Epidermal melanocyte (primary cell): ENCODE measurements at regions not wholly inside any gene's neighbourhood (a gene's known extent, or its start where the extent isn't known, plus 50 kb on each side); places are given as distances from the start of the nearest gene placed in this dataset.

Source experiments
- DNase-seq: peaks from one replicate; pipeline ENCODE4 v3.0.0; 2011; ENCODE audit warnings: low spot score; ENCODE audit not compliant: insufficient read length

DNA sequence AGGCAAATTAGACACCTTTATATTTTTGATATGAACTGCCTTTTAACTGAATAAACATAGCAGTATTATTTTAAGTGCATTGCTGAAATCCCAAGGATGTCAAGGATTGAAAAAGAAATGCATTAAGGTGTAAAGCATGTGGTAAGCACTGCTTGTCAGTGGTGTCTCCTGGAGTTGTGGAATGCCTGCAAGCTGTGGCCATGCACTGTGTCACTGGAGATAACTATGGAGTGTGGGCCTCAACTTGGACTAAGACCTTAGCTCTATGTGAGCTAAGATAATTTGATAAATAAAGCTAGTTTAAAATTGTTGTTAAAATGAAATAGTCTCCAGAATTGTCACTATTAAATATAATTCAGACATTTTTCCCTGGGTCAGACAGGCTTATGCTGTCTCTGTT, 156.6 kb upstream of the OPRM1 start:
- no peak for DNase-seq

DNA sequence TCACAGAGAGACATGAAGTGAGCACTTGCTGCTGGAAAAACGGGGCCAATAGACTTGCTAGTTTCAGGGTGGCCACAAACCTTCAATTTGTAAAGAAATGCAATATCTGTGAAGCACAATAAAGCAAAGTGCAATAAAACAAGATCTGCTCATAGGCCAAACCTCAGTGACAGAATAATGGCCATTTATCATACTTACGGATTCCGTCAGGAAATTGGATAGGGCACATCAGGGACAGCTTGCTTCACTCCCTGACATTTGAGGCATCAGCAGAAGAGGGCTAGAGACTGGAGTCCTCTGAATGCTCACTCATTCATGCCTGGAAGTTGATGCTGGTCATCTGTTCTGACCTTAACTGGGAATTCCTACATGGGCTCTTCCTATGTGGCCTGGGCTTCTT, 165.5 kb upstream of the OPRM1 start:
- no peak for DNase-seq

DNA sequence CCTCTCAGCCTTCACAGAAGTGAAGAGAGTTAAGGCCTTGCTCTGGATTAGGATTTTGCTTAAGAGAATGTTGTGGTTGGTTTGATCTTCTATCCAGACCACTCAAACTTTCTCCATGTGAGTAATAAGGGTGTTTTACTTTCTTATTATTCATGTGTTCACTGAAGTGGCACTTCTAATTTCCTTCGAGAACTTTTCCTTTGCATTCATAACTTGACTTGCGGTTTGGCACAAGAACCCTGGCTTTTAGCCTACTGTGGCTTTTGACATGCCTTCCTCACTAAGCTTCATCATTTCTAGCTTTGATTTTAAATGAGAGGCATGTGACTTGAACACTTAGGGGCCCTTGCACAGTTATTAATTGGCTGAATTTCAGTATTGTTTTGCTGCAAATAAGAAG, 166.1 kb upstream of the OPRM1 start:
- no peak for DNase-seq

DNA sequence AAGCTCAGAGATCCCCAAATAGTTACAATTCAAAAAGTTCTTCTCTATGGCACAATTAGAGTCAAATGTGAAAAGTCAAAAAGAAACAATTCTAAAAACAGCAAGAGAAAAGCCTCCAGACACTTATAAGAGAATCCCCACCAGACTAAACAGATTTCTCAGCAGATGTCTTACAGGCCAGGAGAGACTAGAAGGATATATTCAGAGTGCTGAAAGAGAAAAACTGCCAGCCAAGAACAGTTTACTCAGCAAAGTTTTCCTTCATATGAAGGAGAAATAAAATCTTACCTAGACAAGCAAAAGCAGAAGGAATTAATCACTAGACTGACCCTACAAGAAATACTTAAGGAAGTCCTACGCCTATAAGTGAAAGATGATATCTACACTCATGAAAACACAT, 176.1 kb upstream of the OPRM1 start:
- DNase-seq = no peak

DNA sequence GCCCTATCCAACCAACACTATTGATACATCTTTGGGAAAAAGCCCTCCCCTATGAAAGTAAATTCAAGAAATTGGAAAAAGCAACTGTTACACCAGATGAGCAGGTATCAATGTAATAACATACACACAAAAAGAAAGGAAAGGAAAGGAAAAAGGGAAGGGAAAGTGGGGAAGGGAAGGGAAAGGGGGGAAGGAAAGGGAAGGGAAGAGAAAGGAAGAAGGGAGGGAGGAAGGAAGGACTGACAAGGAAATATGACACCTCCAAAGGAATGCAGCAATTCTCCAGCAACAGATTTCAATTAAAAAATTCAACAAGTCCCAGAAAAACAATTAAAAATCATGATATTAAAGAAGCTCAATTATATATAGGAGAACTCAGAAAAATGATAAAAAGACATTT, 176.9 kb upstream of the OPRM1 start:
- DNase-seq = no peak

DNA sequence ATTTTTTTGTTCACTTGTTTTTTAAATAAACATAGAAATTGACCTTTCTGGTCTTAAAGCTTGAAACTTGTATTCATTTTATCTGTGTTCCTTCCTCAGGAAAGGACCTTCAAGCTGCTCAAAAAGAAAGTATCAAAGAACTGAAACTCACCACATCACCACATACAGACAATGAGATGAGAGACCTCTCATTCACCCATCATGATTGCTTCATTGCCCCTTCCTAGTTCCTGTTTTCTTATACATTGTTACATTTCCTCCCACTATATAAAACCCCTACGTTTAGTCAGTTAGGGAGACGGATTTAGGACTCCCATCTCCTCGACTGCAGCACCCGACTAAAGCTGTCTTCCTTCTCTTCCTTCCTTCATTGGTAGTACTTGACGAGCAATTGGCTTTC, 180.5 kb upstream of the OPRM1 start:
- no peak for DNase-seq

DNA sequence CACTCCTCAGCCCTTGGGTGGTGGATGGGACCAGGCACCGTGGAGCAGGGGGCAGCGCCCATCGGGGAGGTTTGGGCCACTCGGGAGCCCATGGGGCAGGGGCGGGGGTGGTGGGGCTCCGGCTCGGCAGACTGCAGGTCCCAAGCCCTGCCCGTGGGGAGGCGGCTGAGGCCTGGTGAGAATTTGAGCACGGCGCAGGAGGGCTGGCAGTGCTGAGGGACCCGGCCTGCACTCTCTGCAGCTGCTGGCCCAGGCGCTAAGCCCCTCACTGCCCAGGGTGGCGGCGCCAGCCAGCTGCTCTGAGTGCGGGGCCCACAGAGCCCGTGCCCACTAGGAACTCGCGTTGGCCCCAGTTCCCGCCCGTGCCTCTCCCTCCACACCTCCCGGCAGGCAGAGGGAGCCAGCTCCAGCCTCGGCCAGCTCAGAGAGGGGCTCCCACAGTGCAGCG, 182.1 kb upstream of the OPRM1 start:
- no peak for DNase-seq

DNA sequence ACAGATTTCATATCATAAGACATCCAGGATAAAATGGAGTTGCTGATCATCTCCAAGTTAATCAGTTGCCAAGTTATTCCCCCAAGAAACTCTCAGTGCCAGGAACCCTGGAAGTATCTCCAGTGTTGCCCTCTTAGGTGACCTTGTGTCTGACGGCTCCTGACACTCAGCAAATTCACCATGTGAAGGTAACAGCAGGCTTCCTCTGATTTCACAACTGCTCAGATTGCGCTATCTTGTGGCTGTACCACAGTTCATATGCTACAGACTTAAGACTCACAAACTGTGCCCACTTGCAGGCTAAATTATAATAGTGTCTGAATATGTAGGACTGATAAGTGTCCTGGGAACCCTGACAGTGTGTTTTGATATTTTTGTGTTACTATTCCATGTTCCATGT, 186.6 kb upstream of the OPRM1 start:
- DNase-seq = no peak

DNA sequence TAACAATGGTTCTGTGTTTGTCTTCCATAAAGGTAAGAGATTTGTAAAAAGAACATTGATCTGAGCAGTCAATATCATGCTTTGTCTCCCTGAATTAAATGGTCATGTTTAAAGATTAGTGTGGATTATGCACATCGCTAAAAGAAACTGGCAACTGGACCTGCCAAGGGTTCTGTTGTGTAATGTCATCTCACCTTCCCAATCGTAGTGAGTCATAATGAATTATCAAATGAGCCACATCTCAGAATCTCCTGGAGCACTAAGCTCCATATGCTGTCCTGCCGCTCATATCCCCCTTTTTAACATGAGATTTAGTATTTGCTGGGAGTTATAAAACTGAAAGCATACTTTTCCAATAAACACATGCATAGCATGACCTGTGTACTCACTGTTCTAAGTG, 187.0 kb upstream of the OPRM1 start:
- DNase-seq = no peak

DNA sequence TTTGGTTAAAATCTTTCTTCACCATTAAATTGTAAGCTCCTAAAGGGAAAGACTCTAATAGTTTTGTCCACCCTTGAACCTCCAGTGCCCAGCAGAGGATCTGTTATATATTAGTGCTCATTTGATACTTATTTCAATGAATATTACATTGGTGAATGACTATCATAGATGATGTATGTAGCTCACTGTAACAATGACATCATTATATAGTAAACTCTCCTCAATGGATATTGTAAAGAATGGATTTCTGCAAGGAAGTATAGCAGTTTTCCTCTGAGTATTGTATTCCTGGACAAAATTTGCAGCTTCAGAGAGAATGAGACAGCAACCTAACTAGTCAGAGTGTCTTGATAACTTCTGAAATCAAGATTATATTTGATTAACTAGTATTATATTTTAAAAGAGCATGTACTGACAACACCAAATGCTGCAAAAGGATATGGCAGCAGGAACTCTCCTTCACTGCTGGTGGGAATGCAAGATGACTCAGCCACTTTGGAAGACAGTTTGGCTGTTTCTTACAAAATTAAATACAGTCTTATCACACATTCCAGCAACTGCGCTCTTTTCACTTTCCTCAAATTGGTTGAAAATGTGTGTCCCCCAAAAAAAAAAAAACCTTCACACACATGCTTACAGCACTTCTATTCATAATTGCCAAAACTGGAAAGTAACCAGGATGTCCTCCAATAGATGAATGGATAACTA, 189.8 kb upstream of the OPRM1 start:
- no peak for DNase-seq

DNA sequence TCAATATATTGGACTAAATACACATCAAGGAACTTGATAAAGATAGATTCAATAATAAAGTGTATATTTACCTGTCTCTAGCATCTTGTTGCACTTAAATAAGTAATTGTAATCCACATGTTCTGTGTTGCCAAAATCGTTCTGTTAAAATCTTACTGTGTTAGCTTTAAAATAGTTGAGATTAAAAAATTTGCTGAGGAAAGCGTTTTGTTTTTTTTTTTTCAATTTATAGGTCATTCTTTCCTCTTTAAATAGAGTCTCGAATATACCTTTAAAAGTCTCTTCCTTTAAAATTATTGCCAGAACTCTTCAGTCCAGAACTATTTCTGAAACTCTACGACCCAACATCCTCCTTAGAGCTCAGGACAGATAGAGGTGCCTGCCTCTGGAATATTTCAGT, 195.6 kb upstream of the OPRM1 start:
- no peak for DNase-seq

DNA sequence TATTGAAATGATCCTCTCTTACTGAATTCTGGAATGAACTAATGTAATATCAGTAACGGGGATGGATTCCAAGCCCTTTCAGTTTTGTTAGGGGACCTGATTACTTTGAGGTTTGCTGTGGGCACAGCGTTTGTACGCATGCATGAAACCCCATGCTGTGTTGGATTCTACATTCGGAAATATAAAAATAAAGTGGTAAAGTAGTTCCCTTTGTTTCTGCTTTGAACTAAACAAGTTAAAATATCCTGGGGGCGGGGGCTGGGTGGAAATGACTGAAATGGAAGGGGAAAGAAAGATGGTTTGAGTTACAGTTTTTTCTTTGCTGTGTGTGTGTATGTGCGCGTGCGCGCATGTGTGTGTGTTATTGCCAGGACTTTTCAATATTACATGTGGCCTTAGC, 196.5 kb upstream of the OPRM1 start:
- no peak for DNase-seq

DNA sequence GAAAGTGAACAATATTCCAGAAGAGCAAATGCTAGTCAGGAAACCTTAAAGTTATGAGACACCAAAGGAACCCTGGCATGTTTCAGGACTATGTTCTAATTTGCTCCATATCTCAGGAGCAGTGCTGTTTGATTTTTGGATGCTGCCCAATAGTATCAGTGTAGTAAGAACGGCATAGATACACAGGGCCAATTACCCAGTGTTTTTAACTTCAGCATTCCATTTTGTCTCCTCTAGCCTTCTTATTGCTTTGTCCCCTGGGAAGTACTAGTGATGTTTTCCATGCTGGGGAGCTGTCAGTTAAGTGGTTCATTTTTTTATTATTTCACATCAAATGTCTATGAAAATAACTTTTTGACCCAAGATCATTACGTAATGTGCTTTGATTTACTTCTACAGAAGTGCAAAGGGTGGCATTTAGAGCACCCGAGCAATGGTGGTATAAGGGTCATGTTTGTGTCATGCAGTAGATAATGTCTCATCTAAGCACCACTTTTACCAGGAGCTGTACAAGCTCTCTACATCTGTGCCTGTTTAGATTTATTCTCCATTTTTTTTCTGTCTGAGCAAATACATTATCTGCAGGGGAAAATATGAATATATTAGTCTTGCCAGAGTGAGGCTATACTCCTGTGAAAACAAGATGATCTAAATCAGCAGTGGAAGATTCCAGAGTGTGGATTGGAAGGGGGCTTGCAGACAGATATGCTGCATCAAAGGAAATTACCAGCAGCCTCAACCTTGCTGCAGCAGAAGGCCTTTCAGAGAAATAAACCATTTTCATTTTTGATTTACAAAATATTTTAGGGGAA, 198.8 kb upstream of the OPRM1 start:
- no peak for DNase-seq

DNA sequence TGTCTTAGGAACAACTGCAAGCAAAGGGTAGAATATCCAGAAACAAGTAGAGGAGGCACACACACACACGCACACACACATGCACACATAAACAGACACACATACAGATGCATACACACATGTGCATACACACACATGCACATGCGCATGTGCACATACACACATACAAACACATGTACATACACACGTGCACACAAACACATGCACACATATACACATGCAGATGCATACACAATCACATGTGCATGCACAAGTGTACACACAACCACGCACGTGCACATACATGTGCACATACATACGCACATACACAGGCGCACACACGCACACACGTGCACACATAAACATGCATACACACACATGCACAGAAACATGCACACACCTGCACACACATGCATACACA, 206.5 kb upstream of the OPRM1 start:
- no peak for DNase-seq

DNA sequence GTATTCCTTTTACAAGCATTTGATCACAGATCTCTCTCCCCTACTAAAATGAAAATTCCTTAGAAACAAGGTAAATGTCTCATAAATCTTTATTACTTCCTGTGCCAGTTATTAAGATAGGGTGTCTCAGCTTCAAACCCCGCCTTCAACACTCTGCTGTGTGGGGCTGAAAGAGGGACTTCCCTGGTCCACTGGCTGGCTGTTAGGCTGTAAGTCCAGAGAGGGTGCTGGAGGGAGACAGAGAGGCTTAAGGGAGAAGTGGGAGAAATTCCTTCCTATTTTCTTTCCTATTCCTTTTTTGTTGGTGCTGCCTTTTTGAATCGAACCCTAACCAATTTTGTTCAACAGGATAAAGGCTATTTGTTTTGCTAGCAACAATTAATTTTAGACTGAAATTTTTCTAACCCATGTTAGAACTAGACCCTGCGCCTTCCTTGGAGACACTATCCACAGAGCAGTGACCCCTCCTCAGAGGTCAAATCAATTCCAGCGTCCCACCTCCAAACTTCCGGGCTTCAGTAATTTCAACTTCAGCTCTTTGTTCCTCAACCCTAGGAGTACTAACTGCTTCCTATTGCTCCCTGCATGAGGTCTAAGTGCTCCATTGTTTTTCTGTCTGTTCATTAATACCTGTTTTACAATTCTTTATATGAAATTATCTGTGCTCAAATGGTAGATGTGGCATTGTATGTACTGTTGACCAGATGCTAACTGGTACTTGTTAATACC, 207.5 kb upstream of the OPRM1 start:
- no peak for DNase-seq

DNA sequence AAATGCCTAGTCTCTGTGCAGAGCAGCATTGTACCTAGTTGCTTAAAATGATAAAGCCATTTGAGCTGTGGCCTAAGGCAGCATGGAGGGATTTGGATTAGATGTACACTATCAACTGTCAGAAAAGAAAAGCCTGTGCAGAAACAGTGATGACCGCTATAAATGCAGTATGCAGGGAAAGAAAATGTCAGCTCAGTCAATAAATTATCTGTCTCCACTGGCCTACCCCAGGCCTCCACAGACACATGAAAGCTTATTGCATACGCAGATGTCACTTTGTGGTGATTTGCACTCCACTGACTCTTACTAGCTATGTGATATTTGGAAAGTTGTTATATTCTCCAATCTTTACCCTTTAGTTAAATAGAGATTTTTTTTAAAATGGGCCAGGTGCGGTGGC, 221.9 kb upstream of the OPRM1 start:
- no peak for DNase-seq

DNA sequence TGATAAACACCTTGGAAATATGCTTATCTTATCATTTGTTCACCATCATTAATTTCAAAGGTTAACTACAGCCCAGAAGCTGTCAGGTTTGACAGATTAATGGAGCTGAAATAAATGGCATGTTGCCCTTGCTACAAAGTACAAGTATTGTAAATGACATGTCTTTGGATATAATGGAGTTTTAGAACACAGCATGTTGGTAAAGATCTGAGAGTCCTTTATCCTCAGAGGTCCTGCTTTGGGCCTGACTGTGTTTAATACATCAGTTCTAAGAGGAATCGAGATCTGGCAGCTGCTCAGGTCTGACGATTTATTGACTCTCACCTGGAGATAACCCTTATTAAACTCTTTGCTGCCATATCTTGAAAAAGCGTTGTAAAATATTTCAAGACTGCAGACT, 222.7 kb upstream of the OPRM1 start:
- DNase-seq = no peak

DNA sequence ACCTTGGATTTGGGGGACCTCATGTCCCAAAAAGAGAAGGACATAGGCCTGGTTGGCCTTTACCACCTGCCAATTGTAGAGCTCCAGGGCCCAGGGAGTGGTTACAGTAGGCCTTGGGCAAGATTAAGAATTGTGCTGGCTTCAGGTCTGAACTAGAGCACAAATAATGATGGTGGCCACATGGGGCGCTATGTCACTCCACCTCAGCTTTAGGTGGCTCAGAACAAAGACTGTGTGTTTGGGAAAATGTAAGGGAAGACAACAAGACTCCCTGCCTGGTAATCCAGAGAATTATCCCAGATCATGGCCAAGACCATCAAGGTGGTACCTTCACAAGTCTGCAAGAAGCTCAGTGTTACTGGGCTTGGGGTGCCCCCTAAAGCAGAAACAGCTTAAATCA, 224.9 kb upstream of the OPRM1 start:
- DNase-seq = no peak

DNA sequence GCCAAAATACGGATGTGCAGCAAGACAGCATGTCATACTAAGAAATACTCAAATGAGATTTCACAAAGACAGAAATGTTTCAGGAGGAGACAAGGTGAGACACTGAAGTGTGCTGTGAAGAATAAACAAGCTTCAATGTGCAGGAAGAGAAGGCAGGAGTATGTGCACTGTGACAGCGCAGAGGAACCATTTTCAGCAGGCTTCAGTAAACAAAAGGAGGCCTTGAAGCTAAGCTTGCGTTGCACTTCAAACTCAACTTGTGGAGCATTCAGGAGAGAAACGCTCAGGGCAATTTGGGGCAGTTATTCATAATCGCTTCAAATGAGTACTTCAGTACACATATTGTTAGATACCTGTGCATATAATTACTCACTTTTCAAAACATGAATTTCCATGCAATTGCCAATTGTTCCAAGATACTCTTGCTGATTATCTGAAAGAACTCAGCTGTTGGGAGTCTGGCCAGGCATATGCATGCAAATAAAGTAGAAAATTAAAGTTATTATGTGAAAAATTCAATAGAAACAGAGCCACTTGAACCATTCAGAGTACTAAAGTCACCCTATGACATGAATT, 234.2 kb upstream of the OPRM1 start:
- no peak for DNase-seq

DNA sequence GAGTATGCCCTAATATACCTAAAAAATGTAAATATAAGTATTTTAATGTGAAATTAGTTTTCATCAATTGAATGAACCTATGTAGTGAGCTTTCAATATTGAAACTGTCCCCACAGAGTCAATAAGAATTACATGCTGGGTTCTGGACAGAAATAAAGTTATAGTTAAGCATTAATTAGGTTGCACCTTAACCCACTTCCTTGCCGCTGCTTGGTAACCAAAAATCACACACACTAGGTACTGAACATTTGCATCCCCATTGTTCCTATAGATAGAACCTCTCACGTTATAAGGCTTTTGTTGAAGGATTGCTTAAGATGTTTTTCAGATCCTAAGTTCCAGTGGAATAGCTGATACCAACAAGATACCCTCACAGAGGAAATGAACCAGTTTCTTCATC, 237.1 kb upstream of the OPRM1 start:
- no peak for DNase-seq

DNA sequence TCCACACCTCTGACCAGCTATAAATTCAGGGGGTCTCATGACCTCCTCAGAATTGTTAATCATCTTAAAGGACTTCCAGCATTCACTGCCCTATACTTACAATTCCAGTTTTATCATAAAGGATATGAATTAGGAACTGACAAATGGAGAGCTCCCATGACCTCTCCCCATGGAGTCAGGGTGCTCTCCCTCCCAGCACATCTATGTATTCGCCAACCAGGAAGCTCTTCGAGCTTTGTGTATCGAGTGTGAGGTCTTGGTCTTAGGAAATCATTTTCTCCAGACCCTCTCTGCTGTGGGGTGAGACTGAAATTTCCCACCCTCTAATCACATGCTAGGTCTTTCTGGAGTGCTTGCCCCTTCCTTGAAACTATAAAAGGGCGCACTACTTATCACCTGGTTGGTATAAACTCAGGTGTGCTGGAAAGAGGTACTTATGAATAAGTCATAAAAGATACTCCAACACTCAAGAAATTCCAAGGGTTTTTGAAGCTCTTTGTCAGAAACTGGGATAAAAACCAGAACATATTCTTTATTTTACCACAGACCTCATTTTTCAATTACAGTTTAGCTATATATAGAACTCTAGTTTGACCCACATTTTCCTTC, 238.4 kb upstream of the OPRM1 start:
- DNase-seq = no peak
